GM23338 (cell line): ENCODE measurements at regions not wholly inside any gene's neighbourhood (a gene's known extent, or its start where the extent isn't known, plus 50 kb on each side); places are given as distances from the start of the nearest gene placed in this dataset.

ENCODE experiments used
- ATAC-seq: fragments of 200-7000 bp; cut with Tn5 transposase; 3 replicates; pipeline ENCODE4 v1.9.1; 2020
- DNase-seq: peaks from one replicate; pipeline ENCODE4 v3.0.0-alpha.2; 2015; ENCODE audit warnings: low spot score
- H2AFZ ChIP-seq: fragments of 200-600 bp; sonication (generic); 2 replicates; pipeline ENCODE4 v1.8.0; 2016; ENCODE audit warnings: antibody characterized with exemption, mild to moderate bottlenecking, moderate library complexity
- H3F3A ChIP-seq: fragments of 200-600 bp; sonication (generic); replicated peaks from 2 replicates; pipeline ENCODE4 v1.8.0; 2017; ENCODE audit warnings: antibody characterized with exemption, mixed run types, low read depth
- H3K27ac ChIP-seq: fragments of 200-600 bp; sonication (generic); 2 replicates; pipeline ENCODE4 v1.6.1; 2016; ENCODE audit warnings: low read depth
- H3K27me3 ChIP-seq: fragments of 200-600 bp; sonication (generic); 2 replicates; pipeline ENCODE4 v1.8.0; 2016; ENCODE audit warnings: mild to moderate bottlenecking, mixed run types, moderate library complexity; ENCODE audit not compliant: insufficient read depth
- H3K36me3 ChIP-seq: fragments of 200-600 bp; sonication (generic); 2 replicates; pipeline ENCODE4 v1.8.0; 2016; ENCODE audit warnings: mild to moderate bottlenecking; ENCODE audit not compliant: insufficient read depth
- H3K4me1 ChIP-seq: fragments of 200-600 bp; sonication (generic); 2 replicates; pipeline ENCODE4 v1.8.0; 2016; ENCODE audit warnings: mild to moderate bottlenecking, moderate library complexity; ENCODE audit not compliant: insufficient read depth
- H3K4me2 ChIP-seq: fragments of 200-600 bp; sonication (generic); 2 replicates; pipeline ENCODE4 v1.7.1; 2017; ENCODE audit warnings: mixed run types
- H3K4me3 ChIP-seq: fragments of 200-600 bp; sonication (generic); 2 replicates; pipeline ENCODE4 v1.6.1; 2016; ENCODE audit warnings: mixed run types
- H3K79me2 ChIP-seq: fragments of 200-600 bp; sonication (generic); replicated peaks from 2 replicates; pipeline ENCODE4 v1.8.0; 2017; ENCODE audit warnings: mild to moderate bottlenecking; ENCODE audit not compliant: insufficient read depth
- H3K9me2 ChIP-seq: fragments of 200-600 bp; sonication (generic); 2 replicates; pipeline ENCODE4 v1.8.0; 2017; ENCODE audit not compliant: insufficient read depth
- H4K20me1 ChIP-seq: fragments of 200-600 bp; sonication (generic); replicated peaks from 2 replicates; pipeline ENCODE4 v1.8.0; 2017; ENCODE audit warnings: mild to moderate bottlenecking; ENCODE audit not compliant: insufficient read depth
- H3K27ac Mint-ChIP-seq: 2 replicates; pipeline ENCODE4 v1.8.0; 2020; ENCODE audit warnings: inconsistent platforms, mild to moderate bottlenecking, moderate library complexity, mixed read lengths
- H3K27me3 Mint-ChIP-seq: 3 replicates; pipeline ENCODE4 v1.8.0; 2022; ENCODE audit warnings: low read depth, mild to moderate bottlenecking, moderate library complexity, mixed read lengths, inconsistent platforms; ENCODE audit not compliant: insufficient read depth, poor library complexity
- H3K36me3 Mint-ChIP-seq: 3 replicates; pipeline ENCODE4 v1.8.0; 2021; ENCODE audit warnings: low read depth, mild to moderate bottlenecking, inconsistent platforms, moderate library complexity, mixed read lengths
- H3K4me1 Mint-ChIP-seq: 3 replicates; pipeline ENCODE4 v1.8.0; 2020; ENCODE audit warnings: mild to moderate bottlenecking, inconsistent platforms, mixed read lengths
- H3K4me3 Mint-ChIP-seq: 3 replicates; pipeline ENCODE4 v1.8.0; 2021; ENCODE audit warnings: moderate library complexity, mild to moderate bottlenecking, inconsistent platforms, mixed read lengths
- H3K9me3 Mint-ChIP-seq: 3 replicates; pipeline ENCODE4 v1.8.0; 2020; ENCODE audit warnings: moderate library complexity, mild to moderate bottlenecking, inconsistent platforms, mixed read lengths
- CTCF ChIP-seq, 2 experiments: fragments of 200-600 bp in 1 of 2; sonication (generic) in 1 of 2; conservative IDR thresholded peaks; 2 replicates each; pipeline versions ENCODE4 v1.5.1 to v1.6.1; 2016 to 2017; ENCODE audit warnings: antibody characterized with exemption in 2 of 2, low read depth in 2 of 2, mild to moderate bottlenecking in 2 of 2, moderate library complexity in 1 of 2
- EZH2phosphoT487 ChIP-seq: fragments of 200-600 bp; sonication (generic); IDR thresholded peaks from one replicate; pipeline ENCODE4 v1.8.1; 2018; ENCODE audit warnings: antibody characterized with exemption; ENCODE audit not compliant: unreplicated experiment
- NANOG ChIP-seq: IDR thresholded peaks from 2 replicates; pipeline ENCODE4 v1.6.1; 2016; ENCODE audit warnings: antibody characterized with exemption, borderline replicate concordance
- REST ChIP-seq: IDR thresholded peaks from one replicate; pipeline ENCODE4 v1.6.1; 2018; ENCODE audit warnings: antibody characterized with exemption; ENCODE audit not compliant: unreplicated experiment
- ZNF114 ChIP-seq: fragments of 250-450 bp; sonication (Bioruptor Pico); IDR thresholded peaks from 2 replicates; pipeline ENCODE4 v1.5.0; 2020; ENCODE audit warnings: mild to moderate bottlenecking, moderate library complexity
- ZNF462 ChIP-seq: fragments of 250-450 bp; sonication (Bioruptor Pico); IDR thresholded peaks from 2 replicates; pipeline ENCODE4 v1.5.0; 2020; ENCODE audit warnings: mild to moderate bottlenecking, moderate library complexity

GRCh38 chr4:178244785-178245184 lies 802.5 kb upstream of the AGA start:
- Histone ChIP-seq H2AFZ (no peak overlapping the region), H3K4me1 (no peaks in the 10 kb centered on the region), H3K36me3 (no peaks in the 10 kb centered on the region; the same call in 1 of the 2 replicates), H3F3A (no peaks in the 10 kb centered on the region), H3K4me2 (no peak overlapping the region), H3K27ac (no peak overlapping the region), H3K4me3 (no peak overlapping the region), H3K9me2 (no peaks in the 10 kb centered on the region), H3K27me3 (no peaks in the 10 kb centered on the region), H4K20me1 (no peaks in the 10 kb centered on the region), H3K79me2 (no peaks in the 10 kb centered on the region)
- Mint-ChIP-seq H3K27ac (no peak overlapping the region), H3K9me3 (peaks cover 40% of the 10 kb centered on the region), H3K4me1 (no peaks in the 10 kb centered on the region), H3K4me3 (no peak overlapping the region), H3K36me3 (peaks cover 23% of the 10 kb centered on the region), H3K27me3 (no peaks in the 10 kb centered on the region)
- TF ChIP-seq REST (no peak), ZNF462 (CRISPR knock-in tag) (no peak), NANOG (no peak), CTCF (conservative IDR thresholded peaks at IDR 0.05; ENCODE audit: low read depth in 2 of 2) (no peak), ZNF114 (CRISPR knock-in tag) (no peak), EZH2phosphoT487 (no peak)
- DNase-seq (no peak), ATAC-seq (no peak)
